Left ventricle myocardium inferior (tissue), 1 donor: ENCODE measurements at regions not wholly inside any gene's neighbourhood (a gene's known extent, or its start where the extent isn't known, plus 50 kb on each side); places are given as distances from the start of the nearest gene placed in this dataset.

Source experiments
- DNase-seq: peaks from one replicate; pipeline ENCODE4 v3.0.0-alpha.2; 2020
- H3K27ac ChIP-seq: fragments of 200-600 bp; replicated peaks from 2 replicates; pipeline ENCODE4 v1.8.0; 2021
- H3K27me3 ChIP-seq: fragments of 200-600 bp; 2 replicates; pipeline ENCODE4 v1.8.0; 2021; ENCODE audit warnings: low read depth
- H3K36me3 ChIP-seq: fragments of 200-600 bp; 2 replicates; pipeline ENCODE4 v1.8.0; 2021
- H3K4me1 ChIP-seq: fragments of 200-600 bp; 2 replicates; pipeline ENCODE4 v1.8.0; 2021
- H3K4me3 ChIP-seq: fragments of 200-600 bp; 2 replicates; pipeline ENCODE4 v1.8.0; 2021; ENCODE audit warnings: mild to moderate bottlenecking, moderate library complexity
- H3K9me3 ChIP-seq: fragments of 200-600 bp; replicated peaks from 2 replicates; pipeline ENCODE4 v1.8.0; 2021
- CTCF ChIP-seq: fragments of 200-600 bp; IDR thresholded peaks from 2 replicates; pipeline ENCODE4 v1.8.0; 2021; ENCODE audit warnings: antibody characterized with exemption, mild to moderate bottlenecking, borderline replicate concordance
- intact Hi-C: fragments of 100-400 bp; cut with micrococcal nuclease; formaldehyde crosslinking; loops from one replicate; pipeline ENCODE4 v1.11.0; 2022
- donor health status: DM: no; HTN: yes; CAD: no; lungs with severe emphysema.

- peaks cover 69% of the 10 kb centered on the region for H3K27me3 ChIP-seq
- no peak for TF ChIP-seq CTCF
- H3K4me1 ChIP-seq = no peaks in the 10 kb centered on the region
- H3K27ac ChIP-seq = no peak overlapping the region
- no peak for DNase-seq
- no peaks in the 10 kb centered on the region for H3K9me3 ChIP-seq
- H3K36me3 ChIP-seq = no peaks in the 10 kb centered on the region
- H3K4me3 ChIP-seq = no peak overlapping the region
- intact Hi-C loops = no loop called here
These were observed 89.3 kb upstream of the NKX1-1 start for GRCh38 chr4:1495416-1496115.

GRCh38 chr4:1494416-1495315 lies 88.4 kb upstream of the NKX1-1 start:
- Histone ChIP-seq H3K4me3 (no peak overlapping the region), H3K9me3 (no peaks in the 10 kb centered on the region), H3K27ac (no peak overlapping the region), H3K36me3 (no peaks in the 10 kb centered on the region), H3K27me3 (peaks cover 70% of the 10 kb centered on the region), H3K4me1 (no peaks in the 10 kb centered on the region)
- intact Hi-C loops = no loop called here
- DNase-seq = no peak
- no peak for TF ChIP-seq CTCF

- Histone ChIP-seq H3K9me3 (no peaks in the 10 kb centered on the region), H3K4me1 (no peaks in the 10 kb centered on the region), H3K27ac (no peak overlapping the region), H3K36me3 (no peaks in the 10 kb centered on the region), H3K27me3 (peaks cover 74% of the 10 kb centered on the region), H3K4me3 (no peak overlapping the region)
- intact Hi-C loops = no loop called here
- TF ChIP-seq CTCF = no peak
- no peak for DNase-seq
These were observed 87.5 kb upstream of the NKX1-1 start for GRCh38 chr4:1493540-1494287.

GRCh38 chr4:1492651-1493539 lies 86.7 kb upstream of the NKX1-1 start:
- no peaks in the 10 kb centered on the region for H3K36me3 ChIP-seq
- H3K9me3 ChIP-seq = no peaks in the 10 kb centered on the region
- DNase-seq = no peak
- peaks cover 82% of the 10 kb centered on the region for H3K27me3 ChIP-seq
- intact Hi-C loops = no loop called here
- no peak overlapping the region for H3K27ac ChIP-seq
- no peaks in the 10 kb centered on the region for H3K4me1 ChIP-seq
- TF ChIP-seq CTCF = no peak
- H3K4me3 ChIP-seq = no peak overlapping the region

GRCh38 chr4:1492142-1492457 lies 85.9 kb upstream of the NKX1-1 start:
- peaks cover 90% of the 10 kb centered on the region for H3K27me3 ChIP-seq
- no peak for DNase-seq
- TF ChIP-seq CTCF = no peak
- H3K9me3 ChIP-seq = no peaks in the 10 kb centered on the region
- no peaks in the 10 kb centered on the region for H3K4me1 ChIP-seq
- no peak overlapping the region for H3K4me3 ChIP-seq
- no peaks in the 10 kb centered on the region for H3K36me3 ChIP-seq
- intact Hi-C loops = no loop called here
- H3K27ac ChIP-seq = no peak overlapping the region
